ENCODE measurements at regions not wholly inside any gene's neighbourhood (a gene's known extent, or its start where the extent isn't known, plus 50 kb on each side); places are given as distances from the start of the nearest gene placed in this dataset.

GRCh38 chr4:30919458-30919857, 199.3 kb downstream of the PCDH7 start:
- POLR2A ChIA-PET, result no interaction called here
- TF ChIP-seq, protein P1, sequence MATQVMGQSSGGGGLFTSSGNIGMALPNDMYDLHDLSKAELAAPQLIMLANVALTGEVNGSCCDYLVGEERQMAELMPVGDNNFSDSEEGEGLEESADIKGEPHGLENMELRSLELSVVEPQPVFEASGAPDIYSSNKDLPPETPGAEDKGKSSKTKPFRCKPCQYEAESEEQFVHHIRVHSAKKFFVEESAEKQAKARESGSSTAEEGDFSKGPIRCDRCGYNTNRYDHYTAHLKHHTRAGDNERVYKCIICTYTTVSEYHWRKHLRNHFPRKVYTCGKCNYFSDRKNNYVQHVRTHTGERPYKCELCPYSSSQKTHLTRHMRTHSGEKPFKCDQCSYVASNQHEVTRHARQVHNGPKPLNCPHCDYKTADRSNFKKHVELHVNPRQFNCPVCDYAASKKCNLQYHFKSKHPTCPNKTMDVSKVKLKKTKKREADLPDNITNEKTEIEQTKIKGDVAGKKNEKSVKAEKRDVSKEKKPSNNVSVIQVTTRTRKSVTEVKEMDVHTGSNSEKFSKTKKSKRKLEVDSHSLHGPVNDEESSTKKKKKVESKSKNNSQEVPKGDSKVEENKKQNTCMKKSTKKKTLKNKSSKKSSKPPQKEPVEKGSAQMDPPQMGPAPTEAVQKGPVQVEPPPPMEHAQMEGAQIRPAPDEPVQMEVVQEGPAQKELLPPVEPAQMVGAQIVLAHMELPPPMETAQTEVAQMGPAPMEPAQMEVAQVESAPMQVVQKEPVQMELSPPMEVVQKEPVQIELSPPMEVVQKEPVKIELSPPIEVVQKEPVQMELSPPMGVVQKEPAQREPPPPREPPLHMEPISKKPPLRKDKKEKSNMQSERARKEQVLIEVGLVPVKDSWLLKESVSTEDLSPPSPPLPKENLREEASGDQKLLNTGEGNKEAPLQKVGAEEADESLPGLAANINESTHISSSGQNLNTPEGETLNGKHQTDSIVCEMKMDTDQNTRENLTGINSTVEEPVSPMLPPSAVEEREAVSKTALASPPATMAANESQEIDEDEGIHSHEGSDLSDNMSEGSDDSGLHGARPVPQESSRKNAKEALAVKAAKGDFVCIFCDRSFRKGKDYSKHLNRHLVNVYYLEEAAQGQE (IDR thresholded peaks at IDR 0.05; ENCODE audit: insufficient read depth in 1 of 2, low read depth in 2 of 2, low read length in 1 of 2), result no peak
- TF ChIP-seq POLR2AphosphoS5 (IDR thresholded peaks at IDR 0.05; ENCODE audit: low read depth, low read length) (no peak), TCF7L2 (IDR thresholded peaks at IDR 0.05; ENCODE audit: low read depth, low read length) (no peak), SIN3A (IDR thresholded peaks at IDR 0.05; ENCODE audit: borderline replicate concordance, insufficient read depth, low read depth, low read length) (no peak)
- TF ChIP-seq, protein P2, sequence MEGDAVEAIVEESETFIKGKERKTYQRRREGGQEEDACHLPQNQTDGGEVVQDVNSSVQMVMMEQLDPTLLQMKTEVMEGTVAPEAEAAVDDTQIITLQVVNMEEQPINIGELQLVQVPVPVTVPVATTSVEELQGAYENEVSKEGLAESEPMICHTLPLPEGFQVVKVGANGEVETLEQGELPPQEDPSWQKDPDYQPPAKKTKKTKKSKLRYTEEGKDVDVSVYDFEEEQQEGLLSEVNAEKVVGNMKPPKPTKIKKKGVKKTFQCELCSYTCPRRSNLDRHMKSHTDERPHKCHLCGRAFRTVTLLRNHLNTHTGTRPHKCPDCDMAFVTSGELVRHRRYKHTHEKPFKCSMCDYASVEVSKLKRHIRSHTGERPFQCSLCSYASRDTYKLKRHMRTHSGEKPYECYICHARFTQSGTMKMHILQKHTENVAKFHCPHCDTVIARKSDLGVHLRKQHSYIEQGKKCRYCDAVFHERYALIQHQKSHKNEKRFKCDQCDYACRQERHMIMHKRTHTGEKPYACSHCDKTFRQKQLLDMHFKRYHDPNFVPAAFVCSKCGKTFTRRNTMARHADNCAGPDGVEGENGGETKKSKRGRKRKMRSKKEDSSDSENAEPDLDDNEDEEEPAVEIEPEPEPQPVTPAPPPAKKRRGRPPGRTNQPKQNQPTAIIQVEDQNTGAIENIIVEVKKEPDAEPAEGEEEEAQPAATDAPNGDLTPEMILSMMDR (IDR thresholded peaks at IDR 0.05), result no peak
- Histone ChIP-seq H3K27ac (ENCODE audit: low read length) (no peak overlapping the region; the same call in 1 of the 2 replicates), H3K9me3 (ENCODE audit: control insufficient read depth, insufficient read depth, low read depth, low read length) (no peaks in the 10 kb centered on the region), H3K4me1 (ENCODE audit: control insufficient read depth, insufficient read depth, low read length) (no peaks in the 10 kb centered on the region; the same call in 1 of the 2 replicates), H3K27me3 (ENCODE audit: control insufficient read depth, insufficient read depth, low read length) (no peaks in the 10 kb centered on the region), H3K4me3 (ENCODE audit: low read depth in 2 of 2, low read length in 2 of 2) (no peak overlapping the region), H3K36me3 (ENCODE audit: control insufficient read depth, insufficient read depth, low read length) (no peaks in the 10 kb centered on the region)
- intact Hi-C loops (cut with micrococcal nuclease; ENCODE audit: unreplicated experiment), result no loop called here
- CTCF ChIA-PET, result no interaction called here
- no peak for DNase-seq (ENCODE audit: low read depth, low spot score)
- ATAC-seq, result no peak
- in situ Hi-C loops (cut with HindIII; ENCODE audit: low pct_unique_long_range_greater_than_20kb, low sequenced_read_pairs), result no loop called here
- no TSS peak for BruUV-seq (replicated peaks)

DNA sequence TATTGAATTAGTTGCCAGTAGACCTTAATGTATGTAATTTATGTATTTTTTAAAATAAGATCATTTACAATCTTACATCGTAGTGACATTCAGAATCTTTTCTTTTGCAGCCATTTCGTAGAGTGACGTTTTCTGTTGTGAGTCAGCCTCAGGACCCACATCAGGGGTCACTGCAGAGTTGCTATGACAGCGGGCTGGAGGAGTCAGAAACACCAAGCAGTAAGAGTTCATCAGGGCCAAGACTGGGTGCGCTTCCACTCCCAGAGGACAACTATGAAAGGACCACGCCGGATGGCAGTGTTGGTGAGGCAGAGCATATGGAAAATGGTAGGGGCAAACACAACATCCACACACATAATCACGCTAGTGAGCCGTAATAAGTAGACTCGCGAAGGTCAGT, 199.9 kb downstream of the PCDH7 start:
- intact Hi-C loops (cut with micrococcal nuclease; ENCODE audit: unreplicated experiment), result no loop called here
- H3K9me3 ChIP-seq (ENCODE audit: control insufficient read depth, insufficient read depth, low read depth, low read length), result no peaks in the 10 kb centered on the region
- ATAC-seq (no peak), DNase-seq (ENCODE audit: low read depth, low spot score) (no peak)
- in situ Hi-C loops (cut with HindIII; ENCODE audit: low pct_unique_long_range_greater_than_20kb, low sequenced_read_pairs), result no loop called here
- TF ChIP-seq TCF7L2 (IDR thresholded peaks at IDR 0.05; ENCODE audit: low read depth, low read length), result no peak
- TF ChIP-seq, protein P1 (IDR thresholded peaks at IDR 0.05; ENCODE audit: insufficient read depth in 1 of 2, low read depth in 2 of 2, low read length in 1 of 2), result no peak
- TF ChIP-seq POLR2AphosphoS5 (IDR thresholded peaks at IDR 0.05; ENCODE audit: low read depth, low read length), result no peak
- no peak for TF ChIP-seq SIN3A (IDR thresholded peaks at IDR 0.05; ENCODE audit: borderline replicate concordance, insufficient read depth, low read depth, low read length)
- TF ChIP-seq, protein P2 (IDR thresholded peaks at IDR 0.05), result no peak
- no TSS peak for BruUV-seq (replicated peaks)
- ChIA-PET CTCF (no interaction called here), POLR2A (no interaction called here)
- H3K36me3 ChIP-seq (ENCODE audit: control insufficient read depth, insufficient read depth, low read length), result no peaks in the 10 kb centered on the region
- H3K27me3 ChIP-seq (ENCODE audit: control insufficient read depth, insufficient read depth, low read length), result no peaks in the 10 kb centered on the region
- no peak overlapping the region; the same call in 1 of the 2 replicates for H3K27ac ChIP-seq (ENCODE audit: low read length)
- H3K4me3 ChIP-seq (ENCODE audit: low read depth in 2 of 2, low read length in 2 of 2), result no peak overlapping the region
- no peaks in the 10 kb centered on the region; the same call in 1 of the 2 replicates for H3K4me1 ChIP-seq (ENCODE audit: control insufficient read depth, insufficient read depth, low read length)

Measured in Panc1 (cell line).